ENCODE measurements at regions not wholly inside any gene's neighbourhood (a gene's known extent, or its start where the extent isn't known, plus 50 kb on each side); places are given as distances from the start of the nearest gene placed in this dataset.

- no peak for DNase-seq (ENCODE audit: low read depth)
Measured at GRCh38 chr18:30342675-30343074, 699.9 kb downstream of the DSC3 start.

GRCh38 chr18:30334781-30335180 lies 707.8 kb downstream of the DSC3 start:
- no peak for DNase-seq (ENCODE audit: low read depth)

GRCh38 chr18:30333310-30333709 lies 709.2 kb downstream of the DSC3 start:
- DNase-seq (ENCODE audit: low read depth) = no peak

- no peak for DNase-seq (ENCODE audit: low read depth)
Measured at GRCh38 chr18:30328839-30329238, 713.7 kb downstream of the DSC3 start.

- DNase-seq (ENCODE audit: low read depth) = no peak
Measured at GRCh38 chr18:30302181-30302580, 740.4 kb downstream of the DSC3 start.

GRCh38 chr18:30298769-30299168 lies 743.8 kb downstream of the DSC3 start:
- DNase-seq (ENCODE audit: low read depth) = no peak

GRCh38 chr18:30288662-30289414 lies 753.7 kb downstream of the DSC3 start:
- no peak for DNase-seq (ENCODE audit: low read depth)

- peak; percentile 34 for DNase-seq (ENCODE audit: low read depth)
Measured at GRCh38 chr18:30280861-30281470, 761.6 kb downstream of the DSC3 start.

GRCh38 chr18:30280186-30280585 lies 762.4 kb downstream of the DSC3 start:
- DNase-seq (ENCODE audit: low read depth) = no peak

- no peak for DNase-seq (ENCODE audit: low read depth)
Measured at GRCh38 chr18:30277676-30278075, 764.9 kb downstream of the DSC3 start.

GRCh38 chr18:30271716-30272115 lies 770.8 kb downstream of the DSC3 start:
- no peak for DNase-seq (ENCODE audit: low read depth)

- no peak for DNase-seq (ENCODE audit: low read depth)
Measured at GRCh38 chr18:30265190-30265589, 777.4 kb downstream of the DSC3 start.

GRCh38 chr18:30254331-30254730 lies 788.2 kb downstream of the DSC3 start:
- no peak for DNase-seq (ENCODE audit: low read depth)

GRCh38 chr18:30248056-30248455 lies 794.5 kb downstream of the DSC3 start:
- DNase-seq (ENCODE audit: low read depth) = no peak

- DNase-seq (ENCODE audit: low read depth) = no peak
Measured at GRCh38 chr18:30245766-30246455, 796.6 kb downstream of the DSC3 start.

GRCh38 chr18:30234755-30235154 lies 807.8 kb downstream of the DSC3 start:
- DNase-seq (ENCODE audit: low read depth) = no peak

- no peak for DNase-seq (ENCODE audit: low read depth)
Measured at GRCh38 chr18:30211112-30211511, 831.4 kb downstream of the DSC3 start.

GRCh38 chr18:30208546-30208945 lies 834.0 kb downstream of the DSC3 start:
- no peak for DNase-seq (ENCODE audit: low read depth)

- no peak for DNase-seq (ENCODE audit: low read depth)
Measured at GRCh38 chr18:30192216-30192615, 850.3 kb downstream of the DSC3 start.

GRCh38 chr18:30186245-30186644 lies 856.3 kb downstream of the DSC3 start:
- no peak for DNase-seq (ENCODE audit: low read depth)

- peak; percentile 13 for DNase-seq (ENCODE audit: low read depth)
Measured at GRCh38 chr18:30177056-30177455, 865.5 kb downstream of the DSC3 start.

GRCh38 chr18:30175621-30176225 lies 866.8 kb downstream of the DSC3 start:
- DNase-seq (ENCODE audit: low read depth) = peak; percentile 54

All from Daoy (cell line).